Natural killer cell treated with Interleukin-12 subunit alpha and Interleukin-12 subunit beta and Interleukin-15 and Interleukin-18, amount 100 ng/mL, for 72 hours (primary cell): ENCODE measurements at regions not wholly inside any gene's neighbourhood (a gene's known extent, or its start where the extent isn't known, plus 50 kb on each side); places are given as distances from the start of the nearest gene placed in this dataset.

ENCODE experiments used
- ATAC-seq, 2 donors: fragments of 150-1000 bp; cut with Tn5 transposase in 1 of 2; sonication (Bioruptor Pico), chemical (Tn5 transposase) in 1 of 2; 2 replicates each; pipeline ENCODE4 v1.10.0; 2021
- DNase-seq: peaks from one replicate; pipeline ENCODE4 v3.0.0; 2022; ENCODE audit warnings: low spot score
- H3K27ac Mint-ChIP-seq, 2 donors: 1 replicate in 1 of 2; 2 replicates in 1 of 2; pipeline ENCODE4 v1.8.0; 2022; ENCODE audit warnings: mixed read lengths in 2 of 2, mild to moderate bottlenecking in 1 of 2, moderate library complexity in 1 of 2
- H3K27me3 Mint-ChIP-seq, 2 donors: 1 replicate in 1 of 2; 2 replicates in 1 of 2; pipeline ENCODE4 v1.8.0; 2022; ENCODE audit warnings: mixed read lengths in 2 of 2
- H3K36me3 Mint-ChIP-seq: one replicate; pipeline ENCODE4 v1.8.0; 2022; ENCODE audit warnings: mixed read lengths
- H3K4me1 Mint-ChIP-seq, 2 donors: 1 replicate in 1 of 2; 2 replicates in 1 of 2; pipeline ENCODE4 v1.8.0; 2022; ENCODE audit warnings: low read depth in 2 of 2, mixed read lengths in 2 of 2, mild to moderate bottlenecking in 1 of 2
- H3K4me3 Mint-ChIP-seq: one replicate; pipeline ENCODE4 v1.8.0; 2022; ENCODE audit warnings: mixed read lengths
- H3K9me3 Mint-ChIP-seq: 2 replicates; pipeline ENCODE4 v1.8.0; 2022; ENCODE audit warnings: mixed read lengths

- DNase-seq, result no peak
- Mint-ChIP-seq H3K36me3 (peaks cover 10% of the 10 kb centered on the region), H3K4me1 (peaks cover 55 to 68% of the 10 kb centered on the region in 2 donors), H3K9me3 (no peaks in the 10 kb centered on the region), H3K27ac (peak overlapping the region; percentile 84 to 91), H3K27me3 (no peaks in the 10 kb centered on the region), H3K4me3 (peak overlapping the region; percentile 70)
- peak; percentile 94 to 95 for ATAC-seq
Observed at GRCh38 chr1:199173356-199173755, 534.5 kb downstream of the PTPRC start.

GRCh38 chr1:199174336-199174735 is 535.5 kb downstream of the PTPRC start:
- Mint-ChIP-seq H3K27ac (peak overlapping the region; percentile 84 to 91), H3K27me3 (no peaks in the 10 kb centered on the region), H3K36me3 (peaks cover 10% of the 10 kb centered on the region), H3K4me3 (peak overlapping the region; percentile 54), H3K4me1 (peaks cover 51 to 59% of the 10 kb centered on the region in 2 donors), H3K9me3 (no peaks in the 10 kb centered on the region)
- DNase-seq, result no peak
- no peak for ATAC-seq

- Mint-ChIP-seq H3K27ac (peak overlapping the region in 1 of 2 donors; percentile 77), H3K9me3 (no peaks in the 10 kb centered on the region), H3K4me1 (peaks cover 45 to 46% of the 10 kb centered on the region in 2 donors), H3K36me3 (no peaks in the 10 kb centered on the region), H3K27me3 (no peaks in the 10 kb centered on the region), H3K4me3 (no peak overlapping the region)
- no peak for ATAC-seq
- DNase-seq, result no peak
Observed at GRCh38 chr1:199176713-199177112, 537.9 kb downstream of the PTPRC start.

GRCh38 chr1:199177241-199177640 is 538.4 kb downstream of the PTPRC start:
- no peak overlapping the region for H3K4me3 Mint-ChIP-seq
- H3K9me3 Mint-ChIP-seq, result no peaks in the 10 kb centered on the region
- H3K36me3 Mint-ChIP-seq, result no peaks in the 10 kb centered on the region
- peaks cover 46 to 47% of the 10 kb centered on the region in 2 donors for H3K4me1 Mint-ChIP-seq
- no peak for ATAC-seq
- no peaks in the 10 kb centered on the region for H3K27me3 Mint-ChIP-seq
- H3K27ac Mint-ChIP-seq, result no peak overlapping the region
- DNase-seq, result no peak

- Mint-ChIP-seq H3K4me3 (no peak overlapping the region), H3K9me3 (no peaks in the 10 kb centered on the region), H3K4me1 (peaks cover 34 to 38% of the 10 kb centered on the region in 2 donors), H3K27me3 (no peaks in the 10 kb centered on the region), H3K27ac (no peak overlapping the region), H3K36me3 (no peaks in the 10 kb centered on the region)
- ATAC-seq (no peak), DNase-seq (no peak)
Observed at GRCh38 chr1:199178646-199179045, 539.8 kb downstream of the PTPRC start.

GRCh38 chr1:199182186-199182843 is 543.5 kb downstream of the PTPRC start:
- Mint-ChIP-seq H3K36me3 (no peaks in the 10 kb centered on the region), H3K4me1 (peaks cover 12 to 25% of the 10 kb centered on the region in 2 donors), H3K27ac (peak overlapping the region; percentile 75 to 83), H3K9me3 (no peaks in the 10 kb centered on the region), H3K4me3 (no peak overlapping the region), H3K27me3 (no peaks in the 10 kb centered on the region)
- DNase-seq (no peak), ATAC-seq (peak; percentile 61 to 77)

GRCh38 chr1:199184180-199184579 is 545.3 kb downstream of the PTPRC start:
- Mint-ChIP-seq H3K27me3 (no peaks in the 10 kb centered on the region), H3K4me1 (peaks cover 12 to 18% of the 10 kb centered on the region in 2 donors), H3K36me3 (no peaks in the 10 kb centered on the region), H3K27ac (no peak overlapping the region), H3K9me3 (no peaks in the 10 kb centered on the region), H3K4me3 (no peak overlapping the region)
- no peak for DNase-seq
- ATAC-seq, result no peak

- Mint-ChIP-seq H3K9me3 (no peaks in the 10 kb centered on the region), H3K27me3 (no peaks in the 10 kb centered on the region), H3K36me3 (no peaks in the 10 kb centered on the region), H3K4me1 (peaks cover 0 to 2% of the 10 kb centered on the region in 2 donors), H3K27ac (no peak overlapping the region), H3K4me3 (no peak overlapping the region)
- DNase-seq (no peak), ATAC-seq (no peak)
Observed at GRCh38 chr1:199194862-199195261, 556.0 kb downstream of the PTPRC start.

GRCh38 chr1:199197695-199198094 is 558.9 kb downstream of the PTPRC start:
- ATAC-seq (no peak), DNase-seq (no peak)
- peaks cover 0 to 2% of the 10 kb centered on the region in 2 donors for H3K4me1 Mint-ChIP-seq
- H3K36me3 Mint-ChIP-seq, result no peaks in the 10 kb centered on the region
- no peak overlapping the region for H3K4me3 Mint-ChIP-seq
- H3K9me3 Mint-ChIP-seq, result no peaks in the 10 kb centered on the region
- H3K27me3 Mint-ChIP-seq, result no peaks in the 10 kb centered on the region
- H3K27ac Mint-ChIP-seq, result no peak overlapping the region

- DNase-seq, result no peak
- Mint-ChIP-seq H3K27ac (no peak overlapping the region), H3K4me3 (no peak overlapping the region), H3K9me3 (no peaks in the 10 kb centered on the region), H3K27me3 (no peaks in the 10 kb centered on the region), H3K4me1 (no peaks in the 10 kb centered on the region), H3K36me3 (no peaks in the 10 kb centered on the region)
- ATAC-seq, result no peak
Observed at GRCh38 chr1:199202331-199202730, 563.5 kb downstream of the PTPRC start.

- no peak for DNase-seq
- Mint-ChIP-seq H3K4me3 (no peak overlapping the region), H3K9me3 (no peaks in the 10 kb centered on the region), H3K27ac (no peak overlapping the region), H3K27me3 (no peaks in the 10 kb centered on the region), H3K4me1 (peaks cover 0 to 2% of the 10 kb centered on the region in 2 donors), H3K36me3 (no peaks in the 10 kb centered on the region)
- ATAC-seq, result no peak
Observed at GRCh38 chr1:199204231-199204630, 565.4 kb downstream of the PTPRC start.

- ATAC-seq (no peak), DNase-seq (no peak)
- Mint-ChIP-seq H3K27ac (peak overlapping the region in 1 of 2 donors; percentile 5), H3K4me3 (no peak overlapping the region), H3K9me3 (no peaks in the 10 kb centered on the region), H3K36me3 (no peaks in the 10 kb centered on the region), H3K27me3 (no peaks in the 10 kb centered on the region), H3K4me1 (peaks cover 0 to 2% of the 10 kb centered on the region in 2 donors)
Observed at GRCh38 chr1:199205740-199206441, 567.1 kb downstream of the PTPRC start.

- DNase-seq (no peak), ATAC-seq (no peak)
- no peaks in the 10 kb centered on the region for H3K36me3 Mint-ChIP-seq
- no peaks in the 10 kb centered on the region for H3K27me3 Mint-ChIP-seq
- no peak overlapping the region for H3K4me3 Mint-ChIP-seq
- no peaks in the 10 kb centered on the region for H3K9me3 Mint-ChIP-seq
- no peak overlapping the region for H3K27ac Mint-ChIP-seq
- H3K4me1 Mint-ChIP-seq, result peaks cover 0 to 2% of the 10 kb centered on the region in 2 donors
Observed at GRCh38 chr1:199208847-199209246, 570.0 kb downstream of the PTPRC start.

- DNase-seq (no peak), ATAC-seq (peak; percentile 72 to 80)
- H3K4me3 Mint-ChIP-seq, result no peak overlapping the region
- H3K9me3 Mint-ChIP-seq, result peaks cover 11% of the 10 kb centered on the region
- H3K36me3 Mint-ChIP-seq, result peaks cover 8% of the 10 kb centered on the region
- peaks cover 23 to 26% of the 10 kb centered on the region in 2 donors for H3K4me1 Mint-ChIP-seq
- no peaks in the 10 kb centered on the region for H3K27me3 Mint-ChIP-seq
- H3K27ac Mint-ChIP-seq, result no peak overlapping the region
Observed at GRCh38 chr1:199218065-199218464, 579.2 kb downstream of the PTPRC start.
